Skeletal muscle satellite cell (primary cell): ENCODE measurements at regions not wholly inside any gene's neighbourhood (a gene's known extent, or its start where the extent isn't known, plus 50 kb on each side); places are given as distances from the start of the nearest gene placed in this dataset.

Experiments used
- H3K27me3 ChIP-seq: 2 replicates; pipeline ENCODE4 v1.7.0; 2013; ENCODE audit warnings: low read length; ENCODE audit not compliant: control insufficient read depth, insufficient read depth
- H3K36me3 ChIP-seq: 2 replicates; pipeline ENCODE4 v1.7.0; 2013; ENCODE audit warnings: mild to moderate bottlenecking, control low read depth, low read length; ENCODE audit not compliant: insufficient read depth
- H3K4me1 ChIP-seq: 2 replicates; pipeline ENCODE4 v1.7.0; 2013; ENCODE audit warnings: low read length; ENCODE audit not compliant: control insufficient read depth, insufficient read depth
- H3K4me2 ChIP-seq: 2 replicates; pipeline ENCODE4 v1.7.0; 2013; ENCODE audit warnings: mild to moderate bottlenecking, low read length
- H3K4me3 ChIP-seq: 2 replicates; pipeline ENCODE4 v1.7.0; 2013; ENCODE audit warnings: low read length
- H3K9ac ChIP-seq: 2 replicates; pipeline ENCODE4 v1.7.0; 2013; ENCODE audit warnings: mild to moderate bottlenecking, low read depth, low read length, moderate library complexity
- H3K9me3 ChIP-seq: replicated peaks from 2 replicates; pipeline ENCODE4 v1.7.0; 2013; ENCODE audit warnings: mild to moderate bottlenecking, control low read depth, low read length

GRCh38 chr9:119029886-119030285 lies 339.3 kb downstream of the BRINP1 start:
- Histone ChIP-seq H3K9ac (no peak overlapping the region), H3K4me1 (peaks cover 25% of the 10 kb centered on the region), H3K36me3 (no peaks in the 10 kb centered on the region), H3K9me3 (no peaks in the 10 kb centered on the region), H3K27me3 (no peaks in the 10 kb centered on the region), H3K4me3 (no peak overlapping the region), H3K4me2 (no peak overlapping the region)

GRCh38 chr9:119033596-119033995 lies 335.6 kb downstream of the BRINP1 start:
- H3K9me3 ChIP-seq, result no peaks in the 10 kb centered on the region
- H3K4me1 ChIP-seq, result no peaks in the 10 kb centered on the region
- H3K27me3 ChIP-seq, result no peaks in the 10 kb centered on the region
- no peak overlapping the region for H3K4me3 ChIP-seq
- H3K9ac ChIP-seq, result no peak overlapping the region
- no peak overlapping the region for H3K4me2 ChIP-seq
- H3K36me3 ChIP-seq, result no peaks in the 10 kb centered on the region

- no peaks in the 10 kb centered on the region for H3K4me1 ChIP-seq
Observed at GRCh38 chr9:119036969-119037368, 332.3 kb downstream of the BRINP1 start.

GRCh38 chr9:119043996-119044395 lies 325.2 kb downstream of the BRINP1 start:
- H3K9ac ChIP-seq, result no peak overlapping the region
- no peak overlapping the region for H3K4me3 ChIP-seq
- no peaks in the 10 kb centered on the region for H3K9me3 ChIP-seq
- H3K4me2 ChIP-seq, result no peak overlapping the region
- no peaks in the 10 kb centered on the region for H3K36me3 ChIP-seq
- H3K27me3 ChIP-seq, result no peaks in the 10 kb centered on the region
- H3K4me1 ChIP-seq, result no peaks in the 10 kb centered on the region

More at GRCh38 chr9:119036969-119037368, 332.3 kb downstream of the BRINP1 start:
- Histone ChIP-seq H3K4me3 (no peak overlapping the region), H3K27me3 (no peaks in the 10 kb centered on the region), H3K4me2 (no peak overlapping the region), H3K36me3 (no peaks in the 10 kb centered on the region), H3K9ac (no peak overlapping the region), H3K9me3 (no peaks in the 10 kb centered on the region)

- no peaks in the 10 kb centered on the region for H3K9me3 ChIP-seq
- no peak overlapping the region for H3K4me2 ChIP-seq
- H3K27me3 ChIP-seq, result no peaks in the 10 kb centered on the region
- no peak overlapping the region for H3K9ac ChIP-seq
- no peaks in the 10 kb centered on the region for H3K4me1 ChIP-seq
- H3K36me3 ChIP-seq, result no peaks in the 10 kb centered on the region
- no peak overlapping the region for H3K4me3 ChIP-seq
Observed at GRCh38 chr9:119044806-119045205, 324.4 kb downstream of the BRINP1 start.

- Histone ChIP-seq H3K9ac (no peak overlapping the region), H3K36me3 (no peaks in the 10 kb centered on the region), H3K4me3 (no peak overlapping the region)
Observed at GRCh38 chr9:119047513-119048307, 321.5 kb downstream of the BRINP1 start.

GRCh38 chr9:119050281-119050680 lies 319.0 kb downstream of the BRINP1 start:
- no peak overlapping the region for H3K4me2 ChIP-seq
- no peak overlapping the region for H3K4me3 ChIP-seq
- H3K36me3 ChIP-seq, result no peaks in the 10 kb centered on the region
- no peaks in the 10 kb centered on the region for H3K4me1 ChIP-seq
- no peaks in the 10 kb centered on the region for H3K9me3 ChIP-seq
- no peak overlapping the region for H3K9ac ChIP-seq
- H3K27me3 ChIP-seq, result no peaks in the 10 kb centered on the region

More at GRCh38 chr9:119047513-119048307, 321.5 kb downstream of the BRINP1 start:
- H3K4me2 ChIP-seq, result no peak overlapping the region
- H3K27me3 ChIP-seq, result no peaks in the 10 kb centered on the region
- H3K9me3 ChIP-seq, result no peaks in the 10 kb centered on the region
- H3K4me1 ChIP-seq, result no peaks in the 10 kb centered on the region

GRCh38 chr9:119052339-119053030 lies 316.8 kb downstream of the BRINP1 start:
- H3K27me3 ChIP-seq, result no peaks in the 10 kb centered on the region
- H3K4me2 ChIP-seq, result no peak overlapping the region
- H3K36me3 ChIP-seq, result no peaks in the 10 kb centered on the region
- H3K9ac ChIP-seq, result no peak overlapping the region
- H3K4me3 ChIP-seq, result no peak overlapping the region
- H3K9me3 ChIP-seq, result no peaks in the 10 kb centered on the region
- H3K4me1 ChIP-seq, result no peaks in the 10 kb centered on the region

- no peaks in the 10 kb centered on the region for H3K27me3 ChIP-seq
- no peaks in the 10 kb centered on the region for H3K4me1 ChIP-seq
- H3K9ac ChIP-seq, result no peak overlapping the region
- H3K9me3 ChIP-seq, result no peaks in the 10 kb centered on the region
- no peak overlapping the region for H3K4me2 ChIP-seq
- no peak overlapping the region for H3K4me3 ChIP-seq
- H3K36me3 ChIP-seq, result no peaks in the 10 kb centered on the region
Observed at GRCh38 chr9:119053070-119053469, 316.2 kb downstream of the BRINP1 start.

- Histone ChIP-seq H3K4me3 (no peak overlapping the region), H3K4me1 (no peaks in the 10 kb centered on the region), H3K9me3 (no peaks in the 10 kb centered on the region), H3K36me3 (no peaks in the 10 kb centered on the region), H3K27me3 (no peaks in the 10 kb centered on the region), H3K9ac (no peak overlapping the region), H3K4me2 (no peak overlapping the region)
Observed at GRCh38 chr9:119060629-119061385, 308.4 kb downstream of the BRINP1 start.

- H3K4me1 ChIP-seq, result no peaks in the 10 kb centered on the region
- no peaks in the 10 kb centered on the region for H3K27me3 ChIP-seq
- H3K36me3 ChIP-seq, result no peaks in the 10 kb centered on the region
- no peak overlapping the region for H3K9ac ChIP-seq
- H3K4me3 ChIP-seq, result no peak overlapping the region
- H3K9me3 ChIP-seq, result no peaks in the 10 kb centered on the region
- H3K4me2 ChIP-seq, result no peak overlapping the region
Observed at GRCh38 chr9:119071636-119072035, 297.6 kb downstream of the BRINP1 start.
